Right lobe of liver (tissue), 4 donors: ENCODE measurements at regions not wholly inside any gene's neighbourhood (a gene's known extent, or its start where the extent isn't known, plus 50 kb on each side); places are given as distances from the start of the nearest gene placed in this dataset.

Experiments
- POLR2A ChIP-seq: fragments of 450-650 bp; IDR thresholded peaks from one replicate; pipeline ENCODE4 v1.6.1; 2017; ENCODE audit warnings: antibody characterized with exemption, mild to moderate bottlenecking
- TF ChIP-seq, protein P1 (sequence below), 4 donors: fragments of 200-600 bp in 3 of 4; fragments of 450-650 bp in 1 of 4; IDR thresholded peaks; one replicate each; pipeline versions ENCODE4 v1.5.1 to v1.8.0; 2016 to 2022; ENCODE audit warnings: antibody characterized with exemption in 4 of 4, mild to moderate bottlenecking in 2 of 4
- donor health status: DM: no; HTN: no; CAD: no.
- donor health status: DM: no; HTN: no; CAD: no.
- donor health status: DM: no; HTN: yes; CAD: no.

DNA sequence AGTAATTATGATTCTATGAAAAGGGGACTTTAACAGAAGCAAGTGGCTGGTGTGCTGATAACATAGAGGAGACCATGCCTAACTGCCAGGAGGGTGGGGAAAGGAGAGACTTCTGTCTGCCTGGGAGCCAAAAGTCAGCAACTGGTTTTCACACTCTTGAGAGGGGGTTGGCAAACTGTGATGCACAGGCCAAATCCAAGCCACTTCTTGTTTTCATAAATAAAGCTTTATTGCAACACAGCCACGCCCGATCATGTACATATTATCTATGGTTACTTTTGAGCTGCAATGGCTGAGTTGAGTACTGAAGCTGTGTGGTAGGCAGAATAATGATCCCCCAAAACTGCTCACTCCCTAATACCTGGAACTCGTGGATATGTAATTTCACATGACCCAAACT lies 208.4 kb downstream of the LNPK start:
- TF ChIP-seq, protein P1, sequence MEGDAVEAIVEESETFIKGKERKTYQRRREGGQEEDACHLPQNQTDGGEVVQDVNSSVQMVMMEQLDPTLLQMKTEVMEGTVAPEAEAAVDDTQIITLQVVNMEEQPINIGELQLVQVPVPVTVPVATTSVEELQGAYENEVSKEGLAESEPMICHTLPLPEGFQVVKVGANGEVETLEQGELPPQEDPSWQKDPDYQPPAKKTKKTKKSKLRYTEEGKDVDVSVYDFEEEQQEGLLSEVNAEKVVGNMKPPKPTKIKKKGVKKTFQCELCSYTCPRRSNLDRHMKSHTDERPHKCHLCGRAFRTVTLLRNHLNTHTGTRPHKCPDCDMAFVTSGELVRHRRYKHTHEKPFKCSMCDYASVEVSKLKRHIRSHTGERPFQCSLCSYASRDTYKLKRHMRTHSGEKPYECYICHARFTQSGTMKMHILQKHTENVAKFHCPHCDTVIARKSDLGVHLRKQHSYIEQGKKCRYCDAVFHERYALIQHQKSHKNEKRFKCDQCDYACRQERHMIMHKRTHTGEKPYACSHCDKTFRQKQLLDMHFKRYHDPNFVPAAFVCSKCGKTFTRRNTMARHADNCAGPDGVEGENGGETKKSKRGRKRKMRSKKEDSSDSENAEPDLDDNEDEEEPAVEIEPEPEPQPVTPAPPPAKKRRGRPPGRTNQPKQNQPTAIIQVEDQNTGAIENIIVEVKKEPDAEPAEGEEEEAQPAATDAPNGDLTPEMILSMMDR (IDR thresholded peaks at IDR 0.05) = no peak
- no peak for TF ChIP-seq POLR2A
